ENCODE measurements at regions not wholly inside any gene's neighbourhood (a gene's known extent, or its start where the extent isn't known, plus 50 kb on each side); places are given as distances from the start of the nearest gene placed in this dataset.

DNA sequence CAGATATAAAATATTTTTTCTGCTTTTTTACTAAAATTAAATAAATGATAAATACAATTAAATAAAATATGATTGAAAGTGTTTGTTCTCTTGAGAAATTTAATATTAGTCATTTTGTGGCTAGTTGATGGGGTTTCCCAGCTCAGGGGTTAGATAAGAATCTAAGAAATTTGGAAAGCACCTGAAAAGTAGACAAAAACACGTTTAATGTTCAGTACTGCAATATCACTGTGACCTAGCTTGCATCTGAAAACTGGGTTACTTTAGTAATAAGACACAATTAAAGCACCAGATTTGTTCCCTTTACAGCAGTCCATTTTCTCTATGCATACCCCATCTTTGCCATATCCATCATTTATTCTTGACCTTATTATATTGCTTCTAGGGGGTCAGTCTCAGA lies 1454.8 kb upstream of the SPRY2 start:
- TF ChIP-seq, protein P1, sequence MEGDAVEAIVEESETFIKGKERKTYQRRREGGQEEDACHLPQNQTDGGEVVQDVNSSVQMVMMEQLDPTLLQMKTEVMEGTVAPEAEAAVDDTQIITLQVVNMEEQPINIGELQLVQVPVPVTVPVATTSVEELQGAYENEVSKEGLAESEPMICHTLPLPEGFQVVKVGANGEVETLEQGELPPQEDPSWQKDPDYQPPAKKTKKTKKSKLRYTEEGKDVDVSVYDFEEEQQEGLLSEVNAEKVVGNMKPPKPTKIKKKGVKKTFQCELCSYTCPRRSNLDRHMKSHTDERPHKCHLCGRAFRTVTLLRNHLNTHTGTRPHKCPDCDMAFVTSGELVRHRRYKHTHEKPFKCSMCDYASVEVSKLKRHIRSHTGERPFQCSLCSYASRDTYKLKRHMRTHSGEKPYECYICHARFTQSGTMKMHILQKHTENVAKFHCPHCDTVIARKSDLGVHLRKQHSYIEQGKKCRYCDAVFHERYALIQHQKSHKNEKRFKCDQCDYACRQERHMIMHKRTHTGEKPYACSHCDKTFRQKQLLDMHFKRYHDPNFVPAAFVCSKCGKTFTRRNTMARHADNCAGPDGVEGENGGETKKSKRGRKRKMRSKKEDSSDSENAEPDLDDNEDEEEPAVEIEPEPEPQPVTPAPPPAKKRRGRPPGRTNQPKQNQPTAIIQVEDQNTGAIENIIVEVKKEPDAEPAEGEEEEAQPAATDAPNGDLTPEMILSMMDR (IDR thresholded peaks at IDR 0.05): no peak
- no peak for TF ChIP-seq EZH2 (IDR thresholded peaks at IDR 0.05; ENCODE audit: borderline replicate concordance, insufficient read depth, low read depth, low read length, poor library complexity, severe bottlenecking)
